ENCODE measurements at regions not wholly inside any gene's neighbourhood (a gene's known extent, or its start where the extent isn't known, plus 50 kb on each side); places are given as distances from the start of the nearest gene placed in this dataset.

- TF ChIP-seq POLR2A (IDR thresholded peaks at IDR 0.05; ENCODE audit: low read depth, low read length), result no peak
- TF ChIP-seq POLR2AphosphoS5 (IDR thresholded peaks at IDR 0.05; ENCODE audit: low read depth, low read length), result no peak
- TF ChIP-seq TAF1 (IDR thresholded peaks at IDR 0.05; ENCODE audit: low read depth, low read length), result no peak
- TF ChIP-seq SPI1 (IDR thresholded peaks at IDR 0.05; ENCODE audit: low read depth, low read length), result no peak
- TF ChIP-seq POU2F2 (IDR thresholded peaks at IDR 0.05; ENCODE audit: low read depth, low read length), result no peak
- no peak for TF ChIP-seq PAX5 (IDR thresholded peaks at IDR 0.05; ENCODE audit: insufficient read depth, low read length, severe bottlenecking)
Observed at GRCh38 chr7:3135626-3136025, 92.0 kb upstream of the CARD11 start.
